Activated B cell treated with CpG ODN at 0.5 μM for 24 hours (primary cell): ENCODE measurements at regions not wholly inside any gene's neighbourhood (a gene's known extent, or its start where the extent isn't known, plus 50 kb on each side); places are given as distances from the start of the nearest gene placed in this dataset.

Experiments
- ATAC-seq: fragments of 200-7000 bp; cut with Tn5 transposase; one replicate; pipeline ENCODE4 v1.10.0; 2021; ENCODE audit warnings: low read depth, mild to moderate bottlenecking, moderate library complexity
- CTCF ChIA-PET: fragments of 350-600 bp; sonication (Branson Sonifier 250); formaldehyde crosslinking; loops from one replicate; lab custom pipeline; 2021; ENCODE audit warnings: antibody characterized with exemption; lab: Charles Lee
- POLR2A ChIA-PET: fragments of 350-600 bp; sonication (Branson Sonifier 250); formaldehyde crosslinking; loops from one replicate; lab custom pipeline; 2021; ENCODE audit warnings: antibody characterized with exemption; lab: Charles Lee
- DNase-seq: peaks from one replicate; pipeline ENCODE4 v3.0.0; 2022
- H3K27ac Mint-ChIP-seq: one replicate; pipeline ENCODE4 v1.8.0; 2020; ENCODE audit warnings: mixed read lengths
- H3K27me3 Mint-ChIP-seq: one replicate; pipeline ENCODE4 v1.8.0; 2021; ENCODE audit warnings: mixed read lengths
- H3K36me3 Mint-ChIP-seq: one replicate; pipeline ENCODE4 v1.8.0; 2021; ENCODE audit warnings: low read depth, mixed read lengths
- H3K4me1 Mint-ChIP-seq: one replicate; pipeline ENCODE4 v1.8.0; 2021; ENCODE audit warnings: mixed read lengths
- H3K4me3 Mint-ChIP-seq: one replicate; pipeline ENCODE4 v1.8.0; 2020; ENCODE audit warnings: mild to moderate bottlenecking, mixed read lengths
- H3K9me3 Mint-ChIP-seq: one replicate; pipeline ENCODE4 v1.8.0; 2020; ENCODE audit warnings: mixed read lengths
- intact Hi-C: fragments of 100-400 bp; cut with micrococcal nuclease; formaldehyde crosslinking; loops from one replicate; pipeline ENCODE4 v1.15.1; 2024
- TF ChIP-seq, protein P1 (sequence below): fragments of 200-600 bp; IDR thresholded peaks from one replicate; pipeline ENCODE4 v1.8.0; 2022; ENCODE audit warnings: antibody characterized with exemption, mild to moderate bottlenecking

DNA sequence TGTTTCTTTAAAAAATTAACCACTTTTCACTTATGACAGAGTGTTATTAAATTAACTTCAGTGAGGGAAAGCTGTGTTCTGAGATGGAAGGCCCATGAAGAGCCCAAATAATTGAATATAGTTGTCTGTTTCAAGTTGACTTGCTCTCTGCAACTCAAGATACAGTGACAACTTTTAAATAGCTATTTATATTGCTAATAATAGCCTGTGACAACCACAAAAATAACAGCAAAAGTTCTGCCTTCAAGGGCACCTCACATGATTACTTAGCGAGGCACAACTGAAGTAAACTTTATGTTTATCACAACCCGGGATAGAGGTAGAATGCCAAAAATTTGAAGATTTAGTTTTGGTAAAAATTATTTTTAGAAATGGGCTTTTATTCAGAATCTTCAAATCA, 167.3 kb upstream of the SCN7A start:
- H3K27me3 Mint-ChIP-seq: no peaks in the 10 kb centered on the region
- peaks cover 2% of the 10 kb centered on the region for H3K9me3 Mint-ChIP-seq
- H3K4me1 Mint-ChIP-seq: no peaks in the 10 kb centered on the region
- DNase-seq: no peak
- H3K4me3 Mint-ChIP-seq: no peak overlapping the region
- ChIA-PET CTCF (no interaction called here), POLR2A (no interaction called here)
- no peak for ATAC-seq
- H3K36me3 Mint-ChIP-seq: no peaks in the 10 kb centered on the region
- intact Hi-C loops: no loop called here
- TF ChIP-seq, protein P1, sequence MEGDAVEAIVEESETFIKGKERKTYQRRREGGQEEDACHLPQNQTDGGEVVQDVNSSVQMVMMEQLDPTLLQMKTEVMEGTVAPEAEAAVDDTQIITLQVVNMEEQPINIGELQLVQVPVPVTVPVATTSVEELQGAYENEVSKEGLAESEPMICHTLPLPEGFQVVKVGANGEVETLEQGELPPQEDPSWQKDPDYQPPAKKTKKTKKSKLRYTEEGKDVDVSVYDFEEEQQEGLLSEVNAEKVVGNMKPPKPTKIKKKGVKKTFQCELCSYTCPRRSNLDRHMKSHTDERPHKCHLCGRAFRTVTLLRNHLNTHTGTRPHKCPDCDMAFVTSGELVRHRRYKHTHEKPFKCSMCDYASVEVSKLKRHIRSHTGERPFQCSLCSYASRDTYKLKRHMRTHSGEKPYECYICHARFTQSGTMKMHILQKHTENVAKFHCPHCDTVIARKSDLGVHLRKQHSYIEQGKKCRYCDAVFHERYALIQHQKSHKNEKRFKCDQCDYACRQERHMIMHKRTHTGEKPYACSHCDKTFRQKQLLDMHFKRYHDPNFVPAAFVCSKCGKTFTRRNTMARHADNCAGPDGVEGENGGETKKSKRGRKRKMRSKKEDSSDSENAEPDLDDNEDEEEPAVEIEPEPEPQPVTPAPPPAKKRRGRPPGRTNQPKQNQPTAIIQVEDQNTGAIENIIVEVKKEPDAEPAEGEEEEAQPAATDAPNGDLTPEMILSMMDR: no peak
- no peak overlapping the region for H3K27ac Mint-ChIP-seq

DNA sequence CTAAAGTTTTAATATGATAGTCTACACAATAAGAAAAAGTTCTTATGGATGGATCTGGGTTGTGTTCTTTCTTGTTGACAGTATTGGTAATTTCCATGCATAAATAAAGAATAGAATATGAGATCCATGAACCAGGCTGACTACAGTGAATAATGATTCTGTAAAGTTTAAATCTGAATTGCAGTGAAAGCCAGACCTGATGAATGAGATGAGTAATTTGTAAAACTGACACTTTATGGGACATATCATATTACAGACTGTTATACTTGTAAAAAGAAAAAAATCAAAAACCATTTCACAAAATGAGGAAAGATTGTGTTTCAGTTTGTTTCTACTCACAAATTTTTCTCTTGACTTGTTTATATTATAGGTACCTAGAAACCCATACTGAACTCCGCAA, 164.9 kb upstream of the SCN7A start:
- no peaks in the 10 kb centered on the region for H3K36me3 Mint-ChIP-seq
- DNase-seq (no peak), ATAC-seq (no peak)
- H3K27me3 Mint-ChIP-seq: no peaks in the 10 kb centered on the region
- peaks cover 2% of the 10 kb centered on the region for H3K9me3 Mint-ChIP-seq
- TF ChIP-seq, protein P1: no peak
- POLR2A ChIA-PET: no interaction called here
- no peak overlapping the region for H3K4me3 Mint-ChIP-seq
- no peaks in the 10 kb centered on the region for H3K4me1 Mint-ChIP-seq
- CTCF ChIA-PET: no interaction called here
- no peak overlapping the region for H3K27ac Mint-ChIP-seq
- intact Hi-C loops: no loop called here

DNA sequence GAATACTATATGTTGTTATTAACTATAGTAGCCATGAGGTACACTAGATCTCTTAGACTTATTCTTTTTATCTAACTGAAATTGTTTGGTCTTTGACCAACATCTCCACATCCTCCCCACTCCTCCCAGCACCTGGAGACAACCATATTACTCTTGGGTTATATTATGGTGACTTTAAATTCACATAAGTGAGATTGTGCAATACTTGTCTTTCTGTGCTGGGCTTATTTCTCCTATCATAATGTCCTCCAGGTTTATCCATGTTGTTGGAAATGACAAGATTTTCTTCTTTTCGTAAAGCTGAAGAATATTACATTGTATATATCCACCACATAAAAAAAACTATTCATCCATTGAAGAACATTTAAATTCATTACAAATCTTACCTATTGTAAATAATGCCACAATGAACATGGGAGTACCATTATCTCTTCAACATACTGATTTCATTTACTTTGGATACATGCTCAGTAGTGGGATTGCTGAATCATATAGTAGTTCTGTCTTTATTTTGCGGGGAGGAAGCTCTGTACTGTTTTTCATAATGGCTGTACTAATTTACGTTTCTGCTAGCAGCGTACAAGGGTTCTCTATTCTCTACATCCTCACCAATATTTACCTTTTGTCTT, 159.2 kb upstream of the SCN7A start:
- no peak for ATAC-seq
- Mint-ChIP-seq H3K4me1 (no peaks in the 10 kb centered on the region), H3K4me3 (no peak overlapping the region), H3K36me3 (no peaks in the 10 kb centered on the region), H3K27ac (no peak overlapping the region), H3K27me3 (no peaks in the 10 kb centered on the region), H3K9me3 (no peaks in the 10 kb centered on the region)
- CTCF ChIA-PET: no interaction called here
- intact Hi-C loops: no loop called here
- no peak for DNase-seq
- POLR2A ChIA-PET: no interaction called here
- TF ChIP-seq, protein P1: no peak

DNA sequence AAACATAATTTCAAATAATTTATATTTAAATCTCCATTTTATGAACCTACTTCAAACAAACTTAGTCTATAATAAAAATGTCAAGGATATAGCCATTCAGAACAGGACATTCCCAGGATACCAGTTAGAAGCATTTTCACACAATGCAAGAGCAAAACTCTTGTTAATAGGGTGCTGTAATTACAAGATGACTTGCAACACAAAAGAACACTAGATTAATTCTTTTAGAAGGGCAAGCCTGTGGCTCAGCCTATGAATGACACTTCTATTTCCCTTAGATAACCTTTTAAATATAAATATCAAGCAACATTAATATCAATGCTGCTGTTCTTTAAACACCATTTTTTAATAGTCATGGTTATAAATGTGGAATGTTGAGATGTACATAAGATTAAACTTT, 157.9 kb upstream of the SCN7A start:
- CTCF ChIA-PET: no interaction called here
- POLR2A ChIA-PET: no interaction called here

DNA sequence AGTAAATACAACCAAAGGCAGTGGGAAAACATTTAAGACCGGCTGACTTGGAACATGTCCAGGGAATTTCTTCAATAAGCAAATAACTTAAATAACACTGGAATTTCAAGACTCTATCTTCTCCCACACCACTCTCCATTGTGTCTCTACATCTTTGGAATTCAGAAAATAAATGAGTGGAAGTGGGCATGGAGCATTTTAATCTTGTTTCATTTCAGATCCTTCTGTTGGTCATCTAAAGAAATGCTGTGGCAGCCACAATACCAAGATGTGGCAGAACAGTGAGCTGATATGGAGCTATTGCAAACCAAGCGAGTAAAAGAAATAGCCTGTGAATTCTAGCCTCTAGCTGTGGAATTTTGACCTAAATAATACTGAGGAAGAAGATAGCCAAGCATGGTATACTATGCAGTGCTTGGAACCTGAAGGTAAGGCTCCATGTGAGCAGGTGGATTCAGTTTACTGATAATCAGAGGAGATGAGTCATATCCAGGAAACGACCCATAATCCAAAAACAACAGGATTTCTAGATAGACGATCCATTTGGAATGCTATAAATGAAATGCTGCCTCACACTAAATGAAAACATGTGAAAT, 157.1 kb upstream of the SCN7A start:
- DNase-seq: no peak
- no peaks in the 10 kb centered on the region for H3K9me3 Mint-ChIP-seq
- ChIA-PET CTCF (no interaction called here), POLR2A (no interaction called here)
- intact Hi-C loops: no loop called here
- ATAC-seq: no peak
- H3K36me3 Mint-ChIP-seq: no peaks in the 10 kb centered on the region
- no peak overlapping the region for H3K27ac Mint-ChIP-seq
- H3K4me3 Mint-ChIP-seq: no peak overlapping the region
- no peaks in the 10 kb centered on the region for H3K27me3 Mint-ChIP-seq
- TF ChIP-seq, protein P1: no peak
- no peaks in the 10 kb centered on the region for H3K4me1 Mint-ChIP-seq

More for the DNA sequence above, 157.9 kb upstream of the SCN7A start:
- no peak overlapping the region for H3K4me3 Mint-ChIP-seq
- H3K4me1 Mint-ChIP-seq: no peaks in the 10 kb centered on the region
- no peaks in the 10 kb centered on the region for H3K9me3 Mint-ChIP-seq
- H3K27ac Mint-ChIP-seq: no peak overlapping the region
- no peaks in the 10 kb centered on the region for H3K36me3 Mint-ChIP-seq
- ATAC-seq (no peak), DNase-seq (no peak)
- intact Hi-C loops: no loop called here
- TF ChIP-seq, protein P1: no peak
- H3K27me3 Mint-ChIP-seq: no peaks in the 10 kb centered on the region
